Stimulated activated CD8-positive, alpha-beta memory T cell treated with anti-CD3 and anti-CD28 coated beads, Interleukin-2, amount 100 ng/mL, for 1 hour (primary cell): ENCODE measurements at regions not wholly inside any gene's neighbourhood (a gene's known extent, or its start where the extent isn't known, plus 50 kb on each side); places are given as distances from the start of the nearest gene placed in this dataset.

ENCODE experiments used
- DNase-seq, 2 donors: peaks; one replicate each; pipeline ENCODE4 v3.0.0-alpha.2; 2020; ENCODE audit warnings: low read depth in 2 of 2

GRCh38 chr12:92554158-92555073 lies 148.4 kb upstream of the PLEKHG7 start:
- DNase-seq: no peak

GRCh38 chr12:92553389-92553788 lies 149.4 kb upstream of the PLEKHG7 start:
- DNase-seq: no peak

- DNase-seq: no peak
These were observed 150.2 kb upstream of the PLEKHG7 start for GRCh38 chr12:92552412-92553108.

GRCh38 chr12:92551853-92552397 lies 150.9 kb upstream of the PLEKHG7 start:
- DNase-seq: no peak

- no peak for DNase-seq
These were observed 151.6 kb upstream of the PLEKHG7 start for GRCh38 chr12:92551210-92551609.

- DNase-seq: no peak
These were observed 152.1 kb upstream of the PLEKHG7 start for GRCh38 chr12:92550661-92551060.

- no peak for DNase-seq
These were observed 152.5 kb upstream of the PLEKHG7 start for GRCh38 chr12:92550254-92550653.

GRCh38 chr12:92549516-92549915 lies 153.3 kb upstream of the PLEKHG7 start:
- DNase-seq: no peak

GRCh38 chr12:92547906-92548305 lies 154.9 kb upstream of the PLEKHG7 start:
- no peak for DNase-seq

GRCh38 chr12:92547420-92547819 lies 155.4 kb upstream of the PLEKHG7 start:
- DNase-seq: no peak

GRCh38 chr12:92546635-92547348 lies 156.0 kb upstream of the PLEKHG7 start:
- DNase-seq: no peak

- DNase-seq: no peak
These were observed 156.5 kb upstream of the PLEKHG7 start for GRCh38 chr12:92546259-92546634.

GRCh38 chr12:92544322-92544721 lies 158.5 kb upstream of the PLEKHG7 start:
- no peak for DNase-seq

- DNase-seq: no peak
These were observed 158.9 kb upstream of the PLEKHG7 start for GRCh38 chr12:92543840-92544239.

- DNase-seq: no peak
These were observed 159.4 kb upstream of the PLEKHG7 start for GRCh38 chr12:92543359-92543758.

- DNase-seq: no peak
These were observed 161.1 kb upstream of the PLEKHG7 start for GRCh38 chr12:92541731-92542130.

- DNase-seq: no peak
These were observed 161.9 kb upstream of the PLEKHG7 start for GRCh38 chr12:92540782-92541423.

- no peak for DNase-seq
These were observed 162.6 kb upstream of the PLEKHG7 start for GRCh38 chr12:92539976-92540781.

GRCh38 chr12:92539110-92539749 lies 163.6 kb upstream of the PLEKHG7 start:
- no peak for DNase-seq

GRCh38 chr12:92537290-92537960 lies 165.4 kb upstream of the PLEKHG7 start:
- DNase-seq: no peak
